Thyroid gland (tissue), 4 donors: ENCODE measurements at regions not wholly inside any gene's neighbourhood (a gene's known extent, or its start where the extent isn't known, plus 50 kb on each side); places are given as distances from the start of the nearest gene placed in this dataset.

Source experiments
- DNase-seq, 2 donors: peaks; one replicate each; pipeline ENCODE4 v3.0.0-alpha.2; 2019
- H3K27ac ChIP-seq, 3 donors: fragments of 200-600 bp; sonication (generic); 1 replicate in 2 of 3; 2 replicates in 1 of 3; pipeline ENCODE4 v1.5.1; 2016 to 2019; ENCODE audit warnings: mild to moderate bottlenecking in 1 of 3, moderate library complexity in 1 of 3
- H3K27me3 ChIP-seq: fragments of 200-600 bp; sonication (generic); one replicate; pipeline ENCODE4 v1.5.1; 2019
- H3K36me3 ChIP-seq, 2 donors: fragments of 200-600 bp; sonication (generic); one replicate each; pipeline ENCODE4 v1.5.1; 2016 to 2019
- H3K4me1 ChIP-seq, 2 donors: fragments of 200-600 bp; sonication (generic); one replicate each; pipeline ENCODE4 v1.5.1; 2017 to 2019
- H3K4me3 ChIP-seq, 3 donors: fragments of 200-600 bp; sonication (generic); replicated peaks in 1 of 3; 1 replicate in 2 of 3; 2 replicates in 1 of 3; pipeline ENCODE4 v1.5.1; 2016; ENCODE audit warnings: mild to moderate bottlenecking in 1 of 3
- H3K9me3 ChIP-seq: fragments of 200-600 bp; sonication (generic); one replicate; pipeline ENCODE4 v1.5.1; 2017
- CTCF ChIP-seq, 6 experiments: fragments of 200-600 bp in 3 of 6; fragments of 450-650 bp in 3 of 6; sonication (generic) in 3 of 6; IDR thresholded peaks; one replicate each; pipeline ENCODE4 v1.5.1; 2016 to 2019; ENCODE audit warnings: antibody characterized with exemption in 6 of 6, mild to moderate bottlenecking in 2 of 6, inconsistent platforms in 1 of 6, moderate library complexity in 1 of 6
- POLR2A ChIP-seq, 2 donors: fragments of 450-650 bp; IDR thresholded peaks; one replicate each; pipeline ENCODE4 v1.6.1; 2017; ENCODE audit warnings: antibody characterized with exemption in 2 of 2, mild to moderate bottlenecking in 2 of 2, moderate library complexity in 1 of 2
- WGBS, 2 donors: methylation state at CpG; one replicate each; pipeline ENCODE4 v1.1.5; 2017; 5-methylcytosine and 5-hydroxymethylcytosine counted together
- intact Hi-C: fragments of 100-400 bp; cut with DNase I; formaldehyde crosslinking; loops from one replicate; pipeline ENCODE4 v1.15.1; 2023

DNA sequence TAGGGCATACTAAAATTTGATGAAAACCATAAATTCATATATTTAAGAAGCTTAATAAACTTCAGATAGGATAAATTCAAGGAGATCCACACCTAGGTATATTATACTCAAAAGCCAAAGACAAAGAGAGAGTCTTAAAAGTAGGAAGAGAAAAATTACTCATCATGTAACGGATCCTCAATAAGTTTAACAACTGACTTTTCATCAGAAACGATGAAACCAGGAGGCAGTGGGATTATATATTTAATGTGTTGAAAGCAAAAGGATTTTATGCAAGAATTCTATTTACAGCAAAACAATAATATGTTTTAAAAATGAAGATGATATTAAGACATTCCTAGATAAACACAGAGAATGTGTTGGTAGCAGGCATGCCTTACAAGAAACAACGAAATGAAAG lies 202.7 kb downstream of the OXSM start:
- TF ChIP-seq POLR2A (IDR thresholded peaks at IDR 0.05) = no peak
- no peak for TF ChIP-seq CTCF (IDR thresholded peaks at IDR 0.05)
- no peak overlapping the region for H3K4me3 ChIP-seq
- no peaks in the 10 kb centered on the region for H3K27me3 ChIP-seq
- H3K4me1 ChIP-seq = no peaks in the 10 kb centered on the region
- H3K27ac ChIP-seq = no peak overlapping the region
- intact Hi-C loops = no loop called here
- H3K36me3 ChIP-seq = no peaks in the 10 kb centered on the region
- no peaks in the 10 kb centered on the region for H3K9me3 ChIP-seq
- DNase-seq = no peak
- 95 to 98% methylated on average over 3 of the region's 3 CpGs for WGBS, 2 donors

GRCh38 chr3:26004172-26004571 lies 214.3 kb downstream of the OXSM start:
- Histone ChIP-seq H3K27ac (no peak overlapping the region), H3K9me3 (no peaks in the 10 kb centered on the region), H3K4me1 (no peaks in the 10 kb centered on the region), H3K36me3 (no peaks in the 10 kb centered on the region), H3K27me3 (no peaks in the 10 kb centered on the region), H3K4me3 (no peak overlapping the region)
- intact Hi-C loops = no loop called here
- DNase-seq = no peak
- TF ChIP-seq CTCF (IDR thresholded peaks at IDR 0.05) = no peak
- no peak for TF ChIP-seq POLR2A (IDR thresholded peaks at IDR 0.05)

- WGBS, 2 donors = 83 to 85% methylated on average over 6 of the region's 6 CpGs
- H3K4me1 ChIP-seq = no peaks in the 10 kb centered on the region
- H3K27ac ChIP-seq = no peak overlapping the region
- intact Hi-C loops = no loop called here
- H3K4me3 ChIP-seq = no peak overlapping the region
- TF ChIP-seq POLR2A (IDR thresholded peaks at IDR 0.05) (no peak), CTCF (IDR thresholded peaks at IDR 0.05) (no peak)
- DNase-seq = no peak
- H3K27me3 ChIP-seq = no peaks in the 10 kb centered on the region
- no peaks in the 10 kb centered on the region for H3K9me3 ChIP-seq
- H3K36me3 ChIP-seq = no peaks in the 10 kb centered on the region
Observed at GRCh38 chr3:26011276-26011675, 221.4 kb downstream of the OXSM start.

DNA sequence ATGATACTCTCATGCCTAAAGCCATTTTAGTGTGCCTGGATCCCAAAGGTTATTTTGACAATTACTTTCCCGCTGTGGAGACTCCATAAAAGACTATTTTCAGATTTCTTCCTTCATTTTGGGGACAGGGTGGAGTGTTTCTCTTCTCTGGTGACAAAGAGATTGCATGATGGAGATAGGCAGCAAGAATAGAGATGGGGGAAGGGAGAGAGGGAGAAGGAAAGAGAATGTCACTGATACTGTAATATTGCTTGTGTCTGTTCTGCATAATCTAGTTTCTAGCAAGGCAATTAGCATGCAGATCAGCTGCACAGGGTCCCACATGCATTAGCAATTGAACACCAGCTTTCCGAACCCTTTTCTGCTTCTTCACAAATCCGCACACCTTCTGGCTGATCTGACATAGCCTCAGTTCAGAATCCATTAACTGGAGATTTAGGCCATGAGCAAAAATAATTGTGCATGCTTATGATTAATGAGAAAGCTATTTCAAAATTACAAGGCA lies 222.4 kb downstream of the OXSM start:
- Histone ChIP-seq H3K4me3 (no peak overlapping the region), H3K9me3 (no peaks in the 10 kb centered on the region), H3K27ac (no peak overlapping the region), H3K27me3 (no peaks in the 10 kb centered on the region), H3K36me3 (no peaks in the 10 kb centered on the region), H3K4me1 (no peaks in the 10 kb centered on the region)
- TF ChIP-seq CTCF (IDR thresholded peaks at IDR 0.05) (no peak), POLR2A (IDR thresholded peaks at IDR 0.05) (no peak)
- DNase-seq = no peak
- intact Hi-C loops = no loop called here
- 94 to 95% methylated on average over 3 of the region's 3 CpGs for WGBS, 2 donors

GRCh38 chr3:26015752-26016151 lies 225.9 kb downstream of the OXSM start:
- TF ChIP-seq CTCF (IDR thresholded peaks at IDR 0.05) = no peak
- TF ChIP-seq POLR2A (IDR thresholded peaks at IDR 0.05) = no peak
- no peak for DNase-seq
- no peaks in the 10 kb centered on the region for H3K4me1 ChIP-seq
- no peak overlapping the region for H3K27ac ChIP-seq
- H3K9me3 ChIP-seq = no peaks in the 10 kb centered on the region
- 92 to 93% methylated on average over 5 of the region's 5 CpGs for WGBS, 2 donors
- H3K36me3 ChIP-seq = no peaks in the 10 kb centered on the region
- no peak overlapping the region for H3K4me3 ChIP-seq
- no peaks in the 10 kb centered on the region for H3K27me3 ChIP-seq
- intact Hi-C loops = no loop called here
